Activated naive CD8-positive, alpha-beta T cell treated with anti-CD3 and anti-CD28 coated beads, Interleukin-2, amount 10 ng/mL, durations not matched to agents 7 days and 5 days (primary cell): ENCODE measurements at regions not wholly inside any gene's neighbourhood (a gene's known extent, or its start where the extent isn't known, plus 50 kb on each side); places are given as distances from the start of the nearest gene placed in this dataset.

Source experiments
- ATAC-seq: fragments of 150-1000 bp; cut with Tn5 transposase; one replicate; pipeline ENCODE4 v1.10.0; 2021; ENCODE audit warnings: low read depth, moderate library complexity
- POLR2A ChIA-PET: fragments of 350-600 bp; sonication (Branson Sonifier 250); formaldehyde crosslinking; loops from one replicate; lab custom pipeline; 2021; ENCODE audit warnings: antibody characterized with exemption; lab: Charles Lee
- DNase-seq: peaks from one replicate; pipeline ENCODE4 v3.0.0; 2021
- H3K27ac Mint-ChIP-seq: one replicate; pipeline ENCODE4 v1.8.0; 2022; ENCODE audit warnings: mild to moderate bottlenecking, mixed read lengths
- H3K27me3 Mint-ChIP-seq: one replicate; pipeline ENCODE4 v1.8.0; 2022; ENCODE audit warnings: mild to moderate bottlenecking, moderate library complexity, mixed read lengths
- H3K36me3 Mint-ChIP-seq: one replicate; pipeline ENCODE4 v1.8.0; 2021; ENCODE audit warnings: mild to moderate bottlenecking, mixed read lengths
- H3K4me1 Mint-ChIP-seq: one replicate; pipeline ENCODE4 v1.8.0; 2021; ENCODE audit warnings: mixed read lengths
- H3K4me3 Mint-ChIP-seq: one replicate; pipeline ENCODE4 v1.8.0; 2022; ENCODE audit warnings: mild to moderate bottlenecking, moderate library complexity, mixed read lengths
- H3K9me3 Mint-ChIP-seq: one replicate; pipeline ENCODE4 v1.8.0; 2021; ENCODE audit warnings: mixed read lengths

- Mint-ChIP-seq H3K4me1 (no peaks in the 10 kb centered on the region), H3K36me3 (no peaks in the 10 kb centered on the region), H3K27ac (no peak overlapping the region), H3K4me3 (no peak overlapping the region), H3K9me3 (peaks cover 2% of the 10 kb centered on the region), H3K27me3 (no peaks in the 10 kb centered on the region)
- DNase-seq: no peak
- no peak for ATAC-seq
- POLR2A ChIA-PET: no interaction called here
Observed at GRCh38 chr2:129247751-129248150, 731.7 kb upstream of the RAB6C start.

- Mint-ChIP-seq H3K4me1 (no peaks in the 10 kb centered on the region), H3K4me3 (no peak overlapping the region), H3K27me3 (no peaks in the 10 kb centered on the region), H3K27ac (no peak overlapping the region), H3K36me3 (no peaks in the 10 kb centered on the region), H3K9me3 (peaks cover 2% of the 10 kb centered on the region)
- DNase-seq (no peak), ATAC-seq (no peak)
- POLR2A ChIA-PET: no interaction called here
Observed at GRCh38 chr2:129248198-129248597, 731.3 kb upstream of the RAB6C start.

- ATAC-seq (no peak), DNase-seq (no peak)
- H3K27ac Mint-ChIP-seq: no peak overlapping the region
- peaks cover 9% of the 10 kb centered on the region for H3K9me3 Mint-ChIP-seq
- no peak overlapping the region for H3K4me3 Mint-ChIP-seq
- POLR2A ChIA-PET: no interaction called here
- no peaks in the 10 kb centered on the region for H3K27me3 Mint-ChIP-seq
- H3K4me1 Mint-ChIP-seq: no peaks in the 10 kb centered on the region
- H3K36me3 Mint-ChIP-seq: no peaks in the 10 kb centered on the region
Observed at GRCh38 chr2:129252781-129253460, 726.5 kb upstream of the RAB6C start.

- POLR2A ChIA-PET: no interaction called here
- no peak overlapping the region for H3K4me3 Mint-ChIP-seq
Observed at GRCh38 chr2:129253461-129253812, 726.0 kb upstream of the RAB6C start.

GRCh38 chr2:129254718-129255117, 724.7 kb upstream of the RAB6C start:
- POLR2A ChIA-PET: no interaction called here
- DNase-seq: no peak
- H3K27ac Mint-ChIP-seq: no peak overlapping the region
- H3K4me3 Mint-ChIP-seq: no peak overlapping the region
- H3K9me3 Mint-ChIP-seq: peaks cover 13% of the 10 kb centered on the region
- no peaks in the 10 kb centered on the region for H3K4me1 Mint-ChIP-seq
- peaks cover 1% of the 10 kb centered on the region for H3K36me3 Mint-ChIP-seq
- no peaks in the 10 kb centered on the region for H3K27me3 Mint-ChIP-seq
- ATAC-seq: no peak

More at GRCh38 chr2:129253461-129253812, 726.0 kb upstream of the RAB6C start:
- no peak overlapping the region for H3K27ac Mint-ChIP-seq
- H3K9me3 Mint-ChIP-seq: peaks cover 10% of the 10 kb centered on the region
- DNase-seq (no peak), ATAC-seq (no peak)
- no peaks in the 10 kb centered on the region for H3K4me1 Mint-ChIP-seq
- no peaks in the 10 kb centered on the region for H3K27me3 Mint-ChIP-seq
- H3K36me3 Mint-ChIP-seq: peaks cover under 1% of the 10 kb centered on the region

- POLR2A ChIA-PET: no interaction called here
- DNase-seq (no peak), ATAC-seq (no peak)
- Mint-ChIP-seq H3K36me3 (peaks cover 1% of the 10 kb centered on the region), H3K4me1 (no peaks in the 10 kb centered on the region), H3K27me3 (no peaks in the 10 kb centered on the region), H3K27ac (no peak overlapping the region), H3K4me3 (no peak overlapping the region), H3K9me3 (peaks cover 13% of the 10 kb centered on the region)
Observed at GRCh38 chr2:129255610-129256313, 723.7 kb upstream of the RAB6C start.

GRCh38 chr2:129256642-129257041, 722.8 kb upstream of the RAB6C start:
- DNase-seq (no peak), ATAC-seq (no peak)
- Mint-ChIP-seq H3K9me3 (peaks cover 13% of the 10 kb centered on the region), H3K36me3 (peaks cover 1% of the 10 kb centered on the region), H3K4me1 (no peaks in the 10 kb centered on the region), H3K27me3 (no peaks in the 10 kb centered on the region), H3K27ac (no peak overlapping the region), H3K4me3 (no peak overlapping the region)
- POLR2A ChIA-PET: no interaction called here

- peaks cover 11% of the 10 kb centered on the region for H3K9me3 Mint-ChIP-seq
- no peak overlapping the region for H3K4me3 Mint-ChIP-seq
- DNase-seq: no peak
- POLR2A ChIA-PET: no interaction called here
- peaks cover 2% of the 10 kb centered on the region for H3K27me3 Mint-ChIP-seq
- no peak overlapping the region for H3K27ac Mint-ChIP-seq
- no peaks in the 10 kb centered on the region for H3K4me1 Mint-ChIP-seq
- ATAC-seq: no peak
- peaks cover 1% of the 10 kb centered on the region for H3K36me3 Mint-ChIP-seq
Observed at GRCh38 chr2:129262934-129263333, 716.5 kb upstream of the RAB6C start.

- Mint-ChIP-seq H3K4me3 (no peak overlapping the region), H3K4me1 (no peaks in the 10 kb centered on the region), H3K27me3 (peaks cover 2% of the 10 kb centered on the region), H3K36me3 (no peaks in the 10 kb centered on the region), H3K27ac (no peak overlapping the region), H3K9me3 (peaks cover 9% of the 10 kb centered on the region)
- ATAC-seq (no peak), DNase-seq (no peak)
- POLR2A ChIA-PET: no interaction called here
Observed at GRCh38 chr2:129263939-129264338, 715.5 kb upstream of the RAB6C start.

- POLR2A ChIA-PET: no interaction called here
- no peaks in the 10 kb centered on the region for H3K27me3 Mint-ChIP-seq
- H3K4me1 Mint-ChIP-seq: no peaks in the 10 kb centered on the region
- H3K36me3 Mint-ChIP-seq: no peaks in the 10 kb centered on the region
- DNase-seq (no peak), ATAC-seq (no peak)
- no peak overlapping the region for H3K27ac Mint-ChIP-seq
- H3K4me3 Mint-ChIP-seq: no peak overlapping the region
- H3K9me3 Mint-ChIP-seq: peaks cover 10% of the 10 kb centered on the region
Observed at GRCh38 chr2:129267559-129267958, 711.9 kb upstream of the RAB6C start.

GRCh38 chr2:129273266-129274037, 706.0 kb upstream of the RAB6C start:
- DNase-seq (no peak), ATAC-seq (no peak)
- peaks cover 3% of the 10 kb centered on the region for H3K9me3 Mint-ChIP-seq
- no peaks in the 10 kb centered on the region for H3K27me3 Mint-ChIP-seq
- H3K27ac Mint-ChIP-seq: no peak overlapping the region
- no peaks in the 10 kb centered on the region for H3K4me1 Mint-ChIP-seq
- POLR2A ChIA-PET: no interaction called here
- no peaks in the 10 kb centered on the region for H3K36me3 Mint-ChIP-seq
- H3K4me3 Mint-ChIP-seq: no peak overlapping the region

GRCh38 chr2:129274038-129274415, 705.4 kb upstream of the RAB6C start:
- Mint-ChIP-seq H3K4me3 (no peak overlapping the region), H3K27ac (no peak overlapping the region), H3K4me1 (no peaks in the 10 kb centered on the region), H3K9me3 (peaks cover 3% of the 10 kb centered on the region), H3K27me3 (no peaks in the 10 kb centered on the region), H3K36me3 (no peaks in the 10 kb centered on the region)
- POLR2A ChIA-PET: no interaction called here
- ATAC-seq: no peak
- no peak for DNase-seq

GRCh38 chr2:129274918-129275317, 704.5 kb upstream of the RAB6C start:
- ATAC-seq: no peak
- Mint-ChIP-seq H3K27ac (no peak overlapping the region), H3K4me1 (no peaks in the 10 kb centered on the region), H3K27me3 (no peaks in the 10 kb centered on the region), H3K4me3 (no peak overlapping the region), H3K9me3 (peaks cover 3% of the 10 kb centered on the region), H3K36me3 (no peaks in the 10 kb centered on the region)
- POLR2A ChIA-PET: no interaction called here
- DNase-seq: no peak

GRCh38 chr2:129275706-129276105, 703.8 kb upstream of the RAB6C start:
- Mint-ChIP-seq H3K27me3 (no peaks in the 10 kb centered on the region), H3K4me3 (no peak overlapping the region), H3K4me1 (no peaks in the 10 kb centered on the region), H3K9me3 (no peaks in the 10 kb centered on the region), H3K36me3 (no peaks in the 10 kb centered on the region), H3K27ac (no peak overlapping the region)
- DNase-seq: no peak
- POLR2A ChIA-PET: no interaction called here
- ATAC-seq: no peak
